ENCODE measurements at regions not wholly inside any gene's neighbourhood (a gene's known extent, or its start where the extent isn't known, plus 50 kb on each side); places are given as distances from the start of the nearest gene placed in this dataset. TPM values are rescaled to one million over a fixed set of nuclear protein-coding genes. Genes with fewer than 3 reads are reported as not detected.
"Not testable (repeated sequence)": the region's sequence is repeated elsewhere in the genome, so short reads cannot be mapped to it uniquely, and the experiment has no call there.

- DNase-seq (ENCODE audit: low spot score): no peak
Observed at GRCh38 chr10:56496186-56496486, 135.1 kb upstream of the ZWINT start.

- no peak for DNase-seq (ENCODE audit: low spot score)
Observed at GRCh38 chr10:56487746-56488145, 126.7 kb upstream of the ZWINT start.

- DNase-seq (ENCODE audit: low spot score): no peak
Observed at GRCh38 chr10:56481521-56482091, 120.5 kb upstream of the ZWINT start.

DNA sequence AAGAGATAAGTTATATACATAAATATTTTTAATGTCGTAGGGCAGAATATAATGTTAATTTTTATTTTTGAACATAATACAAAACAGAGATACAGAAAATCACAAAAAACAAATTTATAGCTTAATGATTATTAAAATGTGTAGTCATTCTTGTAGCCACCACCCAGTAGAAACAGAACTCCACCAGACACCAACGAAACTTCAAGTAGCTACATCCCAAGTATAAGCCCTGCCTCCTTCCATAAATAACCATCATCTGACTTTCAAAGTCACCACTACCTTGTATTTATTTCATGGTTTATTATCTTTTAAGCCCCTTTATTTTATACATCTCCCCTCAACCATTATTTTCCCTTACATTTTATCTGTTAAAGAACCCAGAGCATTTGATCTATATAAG lies 111.9 kb upstream of the ZWINT start:
- DNase-seq (ENCODE audit: low spot score): no peak

DNA sequence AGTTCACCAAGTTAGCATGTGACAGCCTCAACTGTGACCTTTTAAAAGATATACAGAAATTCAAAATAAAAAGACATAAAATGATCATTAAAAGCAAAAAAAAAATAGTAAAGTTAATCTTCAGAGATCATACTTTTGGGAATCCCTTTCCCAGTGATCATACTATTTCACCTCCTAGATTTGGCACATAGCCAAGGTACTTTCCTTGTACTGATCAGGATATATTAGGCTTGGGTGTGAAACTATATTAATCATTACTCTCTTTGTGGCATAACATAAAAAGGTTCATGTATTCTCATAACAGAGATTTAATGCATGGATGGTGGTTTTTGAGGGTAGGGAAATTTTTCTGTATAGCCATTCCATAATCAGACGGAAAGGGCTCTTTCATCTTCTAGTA lies 109.6 kb upstream of the ZWINT start:
- no peak for DNase-seq (ENCODE audit: low spot score)

GRCh38 chr10:56469482-56469881 lies 108.4 kb upstream of the ZWINT start:
- no peak for DNase-seq (ENCODE audit: low spot score)

- no peak for DNase-seq (ENCODE audit: low spot score)
Observed at GRCh38 chr10:56466005-56466404, 104.9 kb upstream of the ZWINT start.

DNA sequence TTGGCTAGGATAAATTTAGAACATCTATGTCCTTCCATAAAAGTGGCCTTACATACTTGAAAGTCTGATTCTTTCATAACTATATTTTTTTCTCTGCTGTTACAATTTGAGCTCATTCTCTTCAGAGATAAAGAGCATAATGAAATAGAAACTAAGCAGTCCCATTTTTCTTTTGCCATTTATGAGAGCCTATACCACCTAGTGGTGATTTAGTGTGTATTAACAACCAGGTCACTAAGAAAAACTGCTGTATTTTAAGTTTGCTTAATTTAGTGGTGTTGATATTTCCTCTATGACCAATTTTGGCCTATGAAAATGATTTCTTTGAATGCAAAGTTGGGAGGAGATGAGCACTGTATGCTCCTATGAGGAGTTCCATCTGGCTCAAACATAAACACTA lies 88.7 kb upstream of the ZWINT start:
- no peak for DNase-seq (ENCODE audit: low spot score)

GRCh38 chr10:56447613-56448012 lies 86.6 kb upstream of the ZWINT start:
- peak; percentile 76 for DNase-seq (ENCODE audit: low spot score)

GRCh38 chr10:56441337-56441736 lies 80.3 kb upstream of the ZWINT start:
- not testable (repeated sequence) for DNase-seq (ENCODE audit: low spot score)

Small RNA genes lying in the stretch of these regions (microRNA-seq; reads per million reads assigned to microRNA genes)
- not detected for gene MIR3924 (ENCODE audit: borderline number of aligned reads)
